Colon (tissue), 2 donors: ENCODE measurements at regions not wholly inside any gene's neighbourhood (a gene's known extent, or its start where the extent isn't known, plus 50 kb on each side); places are given as distances from the start of the nearest gene placed in this dataset.

Experiments used
- FAIRE-seq: peaks from 2 replicates; lab custom pipeline; 2012; peaks lifted over from hg19 to GRCh38; lab: Jason Lieb, UNC
- donor health status: control.
- donor health status: control.

GRCh38 chr16:65667011-65667578 is 545.2 kb upstream of the CDH11 start:
- no peak for FAIRE-seq

GRCh38 chr16:65666132-65666941 is 544.5 kb upstream of the CDH11 start:
- FAIRE-seq: no peak

GRCh38 chr16:65665586-65665985 is 543.7 kb upstream of the CDH11 start:
- no peak for FAIRE-seq

- FAIRE-seq: no peak
These were observed 541.9 kb upstream of the CDH11 start for GRCh38 chr16:65663774-65664173.

- FAIRE-seq: no peak
These were observed 540.4 kb upstream of the CDH11 start for GRCh38 chr16:65662256-65662655.

- no peak for FAIRE-seq
These were observed 539.7 kb upstream of the CDH11 start for GRCh38 chr16:65661558-65661957.

GRCh38 chr16:65660390-65660789 is 538.5 kb upstream of the CDH11 start:
- no peak for FAIRE-seq

GRCh38 chr16:65659758-65660157 is 537.9 kb upstream of the CDH11 start:
- no peak for FAIRE-seq

- FAIRE-seq: no peak
These were observed 536.9 kb upstream of the CDH11 start for GRCh38 chr16:65658787-65659220.

GRCh38 chr16:65658349-65658748 is 536.5 kb upstream of the CDH11 start:
- no peak for FAIRE-seq

- no peak for FAIRE-seq
These were observed 535.7 kb upstream of the CDH11 start for GRCh38 chr16:65657556-65657955.

GRCh38 chr16:65657071-65657494 is 535.2 kb upstream of the CDH11 start:
- no peak for FAIRE-seq

- FAIRE-seq: no peak
These were observed 533.9 kb upstream of the CDH11 start for GRCh38 chr16:65655802-65656201.

- no peak for FAIRE-seq
These were observed 526.2 kb upstream of the CDH11 start for GRCh38 chr16:65648101-65648500.

GRCh38 chr16:65644821-65645220 is 523.0 kb upstream of the CDH11 start:
- FAIRE-seq: no peak

- FAIRE-seq: no peak
These were observed 520.0 kb upstream of the CDH11 start for GRCh38 chr16:65641762-65642289.

- FAIRE-seq: no peak
These were observed 519.3 kb upstream of the CDH11 start for GRCh38 chr16:65641049-65641761.

- peak; percentile 96 for FAIRE-seq
These were observed 513.0 kb upstream of the CDH11 start for GRCh38 chr16:65634833-65635232.

- no peak for FAIRE-seq
These were observed 512.4 kb upstream of the CDH11 start for GRCh38 chr16:65634291-65634690.

GRCh38 chr16:65624666-65625065 is 502.8 kb upstream of the CDH11 start:
- no peak for FAIRE-seq

GRCh38 chr16:65624229-65624628 is 502.4 kb upstream of the CDH11 start:
- FAIRE-seq: no peak

- no peak for FAIRE-seq
These were observed 501.0 kb upstream of the CDH11 start for GRCh38 chr16:65622871-65623270.

GRCh38 chr16:65622151-65622550 is 500.3 kb upstream of the CDH11 start:
- FAIRE-seq: no peak
